CD14-positive monocyte (primary cell): ENCODE measurements at regions not wholly inside any gene's neighbourhood (a gene's known extent, or its start where the extent isn't known, plus 50 kb on each side); places are given as distances from the start of the nearest gene placed in this dataset.

ENCODE experiments used
- DNase-seq, 3 donors: peaks; one replicate each; pipeline ENCODE4 v3.0.0-alpha.2; 2011 to 2022
- H2AFZ ChIP-seq: 2 replicates; pipeline ENCODE4 v1.6.0; 2012; ENCODE audit warnings: mild to moderate bottlenecking, low read depth, low read length, inconsistent platforms; ENCODE audit not compliant: insufficient read depth, poor library complexity, severe bottlenecking
- H3K27ac ChIP-seq, 2 donors: 1 replicate in 1 of 2; 2 replicates in 1 of 2; pipeline ENCODE4 v1.5.1; 2012 to 2013; ENCODE audit warnings: low read length in 2 of 2, control low read depth in 1 of 2, inconsistent platforms in 1 of 2, low read depth in 1 of 2, mild to moderate bottlenecking in 1 of 2
- H3K27me3 ChIP-seq, 2 donors: one replicate each; pipeline versions ENCODE4 v1.6.0 to v1.6.1; 2011 to 2013; ENCODE audit warnings: low read length in 2 of 2; ENCODE audit not compliant: control insufficient read depth in 2 of 2, insufficient read depth in 2 of 2
- H3K36me3 ChIP-seq, 2 donors: replicated peaks in 1 of 2; 1 replicate in 1 of 2; 2 replicates in 1 of 2; pipeline versions ENCODE4 v1.5.1 to v1.6.1; 2012 to 2013; ENCODE audit warnings: low read length in 2 of 2, control low read depth in 1 of 2, inconsistent platforms in 1 of 2, mild to moderate bottlenecking in 1 of 2; ENCODE audit not compliant: insufficient read depth in 2 of 2, control insufficient read depth in 1 of 2
- H3K4me1 ChIP-seq, 2 donors: 1 replicate in 1 of 2; 2 replicates in 1 of 2; pipeline versions ENCODE4 v1.5.1 to v1.6.1; 2012 to 2013; ENCODE audit warnings: low read length in 2 of 2, control low read depth in 1 of 2, inconsistent platforms in 1 of 2, mild to moderate bottlenecking in 1 of 2, moderate library complexity in 1 of 2; ENCODE audit not compliant: insufficient read depth in 2 of 2, control insufficient read depth in 1 of 2
- H3K4me2 ChIP-seq: replicated peaks from 2 replicates; pipeline ENCODE3; 2012; ENCODE audit warnings: low read length, moderate library complexity, mild to moderate bottlenecking; ENCODE audit not compliant: poor library complexity, severe bottlenecking; ENCODE audit errors: extremely low read depth
- H3K4me3 ChIP-seq, 3 experiments: fragments of 200-600 bp in 1 of 3; sonication (generic) in 1 of 3; replicated peaks in 1 of 3; 1 replicate in 2 of 3; 2 replicates in 1 of 3; pipeline ENCODE4 v1.5.1; 2011 to 2013; ENCODE audit warnings: low read length in 3 of 3, mild to moderate bottlenecking in 3 of 3, control low read depth in 2 of 3, low read depth in 2 of 3, inconsistent platforms in 1 of 3, moderate library complexity in 1 of 3
- H3K79me2 ChIP-seq: 2 replicates; pipeline ENCODE4 v1.6.0; 2012; ENCODE audit warnings: mild to moderate bottlenecking, control low read depth, inconsistent platforms, low read length, moderate library complexity; ENCODE audit not compliant: insufficient read depth
- H3K9ac ChIP-seq: 2 replicates; pipeline ENCODE4 v1.6.0; 2017; ENCODE audit warnings: low read length, mild to moderate bottlenecking; ENCODE audit not compliant: insufficient read depth, poor library complexity, severe bottlenecking
- H3K9me3 ChIP-seq, 2 donors: replicated peaks in 1 of 2; 1 replicate in 1 of 2; 2 replicates in 1 of 2; pipeline versions ENCODE4 v1.5.1 to v1.6.1; 2012 to 2013; ENCODE audit warnings: low read length in 2 of 2, control low read depth in 1 of 2; ENCODE audit not compliant: control insufficient read depth in 1 of 2, insufficient read depth in 1 of 2
- H4K20me1 ChIP-seq: 2 replicates; pipeline ENCODE4 v1.6.0; 2012; ENCODE audit warnings: mild to moderate bottlenecking, low read length, control low read depth, moderate library complexity; ENCODE audit not compliant: insufficient read depth
- H3K27ac Mint-ChIP-seq, 7 donors: one replicate each; pipeline ENCODE4 v1.8.0; 2020; ENCODE audit warnings: mild to moderate bottlenecking in 7 of 7, mixed read lengths in 7 of 7, moderate library complexity in 6 of 7, inconsistent platforms in 2 of 7
- H3K27me3 Mint-ChIP-seq, 3 donors: one replicate each; pipeline ENCODE4 v1.8.0; 2021 to 2022; ENCODE audit warnings: low read depth in 3 of 3, mild to moderate bottlenecking in 3 of 3, mixed read lengths in 3 of 3, moderate library complexity in 3 of 3, inconsistent platforms in 1 of 3
- H3K36me3 Mint-ChIP-seq, 2 donors: one replicate each; pipeline ENCODE4 v1.8.0; 2020; ENCODE audit warnings: mixed read lengths in 2 of 2, inconsistent platforms in 1 of 2, mild to moderate bottlenecking in 1 of 2
- H3K4me1 Mint-ChIP-seq: one replicate; pipeline ENCODE4 v1.8.0; 2020; ENCODE audit warnings: mild to moderate bottlenecking, mixed read lengths
- H3K4me3 Mint-ChIP-seq, 2 donors: one replicate each; pipeline ENCODE4 v1.8.0; 2020; ENCODE audit warnings: mild to moderate bottlenecking in 2 of 2, mixed read lengths in 2 of 2, moderate library complexity in 1 of 2
- H3K9me3 Mint-ChIP-seq, 7 donors: one replicate each; pipeline ENCODE4 v1.8.0; 2020 to 2022; ENCODE audit warnings: mixed read lengths in 7 of 7, mild to moderate bottlenecking in 6 of 7, moderate library complexity in 6 of 7, inconsistent platforms in 2 of 7
- CTCF ChIP-seq: fragments of 200-600 bp; IDR thresholded peaks from one replicate; pipeline ENCODE4 v1.8.0; 2022; ENCODE audit warnings: antibody characterized with exemption, mild to moderate bottlenecking
- WGBS: methylation state at CpG from one replicate; pipeline ENCODE4 v1.1.5; 2013; ENCODE audit warnings: missing lambda C conversion rate; ENCODE audit not compliant: insufficient coverage; 5-methylcytosine and 5-hydroxymethylcytosine counted together
- intact Hi-C, 2 donors: fragments of 100-400 bp; cut with micrococcal nuclease; formaldehyde crosslinking; loops; one replicate each; pipeline versions ENCODE4 v1.15.0 to v1.15.1; 2023

GRCh38 chr2:156125018-156125417 is 207.5 kb downstream of the NR4A2 start:
- 93% methylated on average over 4 of the region's 7 CpGs for WGBS
- Histone ChIP-seq H3K4me3 (no peak overlapping the region), H3K27ac (no peak overlapping the region), H3K4me2 (no peak overlapping the region), H3K9ac (no peak overlapping the region), H4K20me1 (no peaks in the 10 kb centered on the region), H2AFZ (no peak overlapping the region), H3K9me3 (peaks cover 8 to 16% of the 10 kb centered on the region in 2 donors), H3K36me3 (no peaks in the 10 kb centered on the region), H3K79me2 (no peaks in the 10 kb centered on the region), H3K27me3 (no peaks in the 10 kb centered on the region), H3K4me1 (no peaks in the 10 kb centered on the region)
- TF ChIP-seq CTCF, result no peak
- Mint-ChIP-seq H3K4me3 (no peak overlapping the region), H3K9me3 (peaks cover 3 to 20% (median 9%) of the 10 kb centered on the region in 7 donors), H3K27me3 (peaks cover 0 to 2% (median 0%) of the 10 kb centered on the region in 3 donors), H3K27ac (no peak overlapping the region), H3K36me3 (no peaks in the 10 kb centered on the region), H3K4me1 (no peaks in the 10 kb centered on the region)
- no peak for DNase-seq
- intact Hi-C loops, result no loop called here

GRCh38 chr2:156124458-156124857 is 208.1 kb downstream of the NR4A2 start:
- intact Hi-C loops, result no loop called here
- Histone ChIP-seq H2AFZ (no peak overlapping the region), H3K4me2 (no peak overlapping the region), H3K4me3 (no peak overlapping the region), H3K27ac (no peak overlapping the region), H3K9me3 (peaks cover 8 to 16% of the 10 kb centered on the region in 2 donors), H3K4me1 (no peaks in the 10 kb centered on the region), H3K79me2 (no peaks in the 10 kb centered on the region), H3K36me3 (no peaks in the 10 kb centered on the region), H4K20me1 (no peaks in the 10 kb centered on the region), H3K27me3 (no peaks in the 10 kb centered on the region), H3K9ac (no peak overlapping the region)
- no peak overlapping the region for H3K4me3 Mint-ChIP-seq
- H3K27ac Mint-ChIP-seq, result no peak overlapping the region
- H3K4me1 Mint-ChIP-seq, result no peaks in the 10 kb centered on the region
- H3K9me3 Mint-ChIP-seq, result peaks cover 3 to 21% (median 9%) of the 10 kb centered on the region in 7 donors
- H3K36me3 Mint-ChIP-seq, result no peaks in the 10 kb centered on the region
- TF ChIP-seq CTCF, result no peak
- no peak for DNase-seq
- H3K27me3 Mint-ChIP-seq, result peaks cover 0 to 2% (median 0%) of the 10 kb centered on the region in 3 donors
